Glomerular visceral epithelial cell (primary cell): ENCODE measurements at regions not wholly inside any gene's neighbourhood (a gene's known extent, or its start where the extent isn't known, plus 50 kb on each side); places are given as distances from the start of the nearest gene placed in this dataset.
"Not testable (repeated sequence)": the region's sequence is repeated elsewhere in the genome, so short reads cannot be mapped to it uniquely, and the experiment has no call there.

Experiments
- DNase-seq: peaks from one replicate; pipeline ENCODE4 v3.0.0-alpha.2; 2016; ENCODE audit errors: extremely low spot score

DNA sequence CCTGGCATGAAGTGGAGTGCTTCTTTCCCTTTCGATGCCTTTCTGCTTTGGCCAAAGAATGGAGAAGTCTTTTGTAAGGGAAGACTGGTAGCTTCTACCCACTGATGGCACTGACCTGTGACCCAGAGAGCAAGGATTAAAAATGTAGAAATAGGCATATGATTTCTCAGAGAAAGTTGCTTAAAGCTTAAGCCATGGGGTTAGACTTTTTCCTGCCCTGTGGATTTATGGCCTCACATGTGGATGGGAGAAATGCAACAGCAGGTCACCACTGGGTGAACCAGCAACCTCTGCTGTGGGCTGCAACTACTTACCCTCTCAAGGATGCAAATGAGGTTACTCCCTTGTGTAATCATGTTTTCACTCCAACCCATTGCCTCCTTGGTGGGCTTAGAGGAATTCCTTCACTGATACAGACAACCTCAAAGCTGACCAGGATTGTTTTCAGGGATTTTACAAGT is 86.7 kb upstream of the CDC42EP3 start:
- DNase-seq: not testable (repeated sequence)

DNA sequence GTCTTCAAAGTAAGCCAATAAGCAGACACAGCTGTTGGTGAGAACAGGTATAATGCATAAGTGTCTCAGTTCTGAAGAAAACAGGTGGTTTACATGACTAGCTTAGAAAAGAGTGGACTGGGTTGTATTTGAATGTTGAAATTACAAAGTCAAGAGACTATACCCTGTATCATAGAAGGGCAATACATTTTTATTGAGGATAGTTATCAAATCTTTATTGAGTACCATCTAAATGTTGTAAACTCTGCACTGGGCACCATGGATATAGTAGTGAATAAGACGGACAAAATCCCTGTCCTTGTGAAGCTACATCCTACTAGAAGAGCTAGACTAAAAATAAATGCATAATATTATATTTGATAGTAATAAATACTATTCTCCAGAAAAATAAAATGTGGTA is 88.5 kb upstream of the CDC42EP3 start:
- DNase-seq: not testable (repeated sequence)

DNA sequence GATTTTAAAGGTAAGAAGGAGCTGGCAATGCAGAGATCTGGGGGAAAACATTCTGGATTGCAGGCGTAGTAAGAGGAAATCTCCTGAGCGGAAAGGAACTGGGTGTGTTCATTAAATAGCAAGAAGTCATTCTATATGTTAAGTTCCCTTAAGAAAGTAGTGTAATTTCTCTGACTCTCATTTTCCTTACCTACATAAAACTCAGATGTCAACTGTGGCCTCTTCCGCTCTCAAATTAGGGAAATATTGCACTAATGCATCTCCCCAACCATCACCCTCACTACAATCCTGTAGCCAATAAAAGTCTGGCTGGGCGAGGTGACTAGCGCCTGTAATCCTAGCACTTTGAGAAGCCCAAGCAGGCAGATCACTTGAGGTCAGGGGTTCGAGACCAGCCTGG is 89.0 kb upstream of the CDC42EP3 start:
- no peak for DNase-seq

DNA sequence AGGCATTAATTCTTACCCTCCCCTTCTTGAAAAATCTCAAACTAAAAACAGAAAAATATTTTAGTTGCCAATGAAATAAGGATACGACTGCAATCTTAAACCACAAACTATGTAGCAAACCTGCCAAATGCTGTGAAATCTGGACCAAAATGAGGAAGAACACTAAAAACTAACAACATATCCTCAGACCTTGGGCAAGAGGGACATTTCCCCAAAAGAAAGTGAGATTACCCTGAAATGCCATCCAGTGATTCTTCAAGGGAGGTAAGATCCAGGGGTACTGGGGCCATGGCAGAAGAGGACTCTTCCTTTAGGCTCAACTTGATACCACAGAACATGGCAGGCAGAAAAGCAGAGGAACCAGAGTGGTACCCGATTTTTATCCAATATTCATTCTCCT is 90.8 kb upstream of the CDC42EP3 start:
- DNase-seq: not testable (repeated sequence)

DNA sequence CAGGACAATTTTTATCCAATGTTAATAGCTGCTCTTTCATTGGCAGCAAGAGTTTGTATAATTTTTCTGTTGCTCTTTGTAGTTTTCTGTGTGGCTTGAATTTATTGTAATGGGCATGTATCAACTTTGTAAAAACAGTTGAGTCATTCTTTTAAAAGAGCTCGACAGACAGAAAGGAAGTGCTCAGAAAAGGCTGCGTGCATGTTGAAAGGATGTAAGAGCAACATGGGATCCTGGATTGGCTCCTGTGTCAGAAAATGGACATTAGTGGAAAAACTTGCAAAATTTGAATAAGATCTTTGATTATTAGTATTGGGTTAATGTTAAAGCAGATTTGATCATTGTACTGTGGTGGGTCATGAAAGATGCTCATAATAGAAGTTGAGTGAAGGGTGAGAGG is 93.3 kb upstream of the CDC42EP3 start:
- DNase-seq: no peak

DNA sequence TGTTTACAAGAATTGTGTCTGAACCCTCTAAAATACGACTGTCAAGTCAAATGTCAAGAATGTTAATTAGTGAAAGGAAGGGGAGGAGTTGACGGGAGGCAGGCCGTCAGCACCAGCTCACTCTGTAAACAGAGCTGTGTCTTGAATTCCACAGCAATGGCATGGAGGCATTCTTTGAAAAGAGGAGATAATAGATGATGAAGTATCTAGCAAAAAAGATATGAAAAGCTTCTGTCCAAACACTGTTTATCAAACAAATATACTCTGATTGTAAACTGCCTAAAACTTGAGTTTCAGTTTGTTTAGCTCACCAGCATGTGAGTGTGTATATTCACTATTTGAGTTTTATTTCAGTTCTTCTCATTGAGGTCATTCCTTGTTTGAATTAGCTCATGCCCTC is 94.7 kb upstream of the CDC42EP3 start:
- DNase-seq: no peak

DNA sequence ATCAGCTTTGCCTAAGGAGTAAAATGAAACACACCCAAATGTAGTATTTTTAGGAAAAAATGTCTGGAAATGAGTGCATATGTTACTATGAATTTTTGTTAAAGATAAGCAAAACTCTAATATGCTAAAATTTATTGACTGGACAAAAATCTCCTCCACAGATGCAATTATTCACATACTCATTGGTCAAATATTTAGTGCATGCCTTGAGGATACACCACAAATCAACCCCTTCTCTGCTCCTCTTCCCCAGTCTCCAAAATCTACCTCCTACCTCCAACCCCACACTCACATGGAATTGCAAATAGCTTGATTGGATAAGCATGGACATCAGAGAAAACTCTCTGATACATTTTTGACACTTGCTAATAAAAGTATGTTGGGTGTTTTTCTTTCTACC is 95.6 kb upstream of the CDC42EP3 start:
- no peak for DNase-seq

DNA sequence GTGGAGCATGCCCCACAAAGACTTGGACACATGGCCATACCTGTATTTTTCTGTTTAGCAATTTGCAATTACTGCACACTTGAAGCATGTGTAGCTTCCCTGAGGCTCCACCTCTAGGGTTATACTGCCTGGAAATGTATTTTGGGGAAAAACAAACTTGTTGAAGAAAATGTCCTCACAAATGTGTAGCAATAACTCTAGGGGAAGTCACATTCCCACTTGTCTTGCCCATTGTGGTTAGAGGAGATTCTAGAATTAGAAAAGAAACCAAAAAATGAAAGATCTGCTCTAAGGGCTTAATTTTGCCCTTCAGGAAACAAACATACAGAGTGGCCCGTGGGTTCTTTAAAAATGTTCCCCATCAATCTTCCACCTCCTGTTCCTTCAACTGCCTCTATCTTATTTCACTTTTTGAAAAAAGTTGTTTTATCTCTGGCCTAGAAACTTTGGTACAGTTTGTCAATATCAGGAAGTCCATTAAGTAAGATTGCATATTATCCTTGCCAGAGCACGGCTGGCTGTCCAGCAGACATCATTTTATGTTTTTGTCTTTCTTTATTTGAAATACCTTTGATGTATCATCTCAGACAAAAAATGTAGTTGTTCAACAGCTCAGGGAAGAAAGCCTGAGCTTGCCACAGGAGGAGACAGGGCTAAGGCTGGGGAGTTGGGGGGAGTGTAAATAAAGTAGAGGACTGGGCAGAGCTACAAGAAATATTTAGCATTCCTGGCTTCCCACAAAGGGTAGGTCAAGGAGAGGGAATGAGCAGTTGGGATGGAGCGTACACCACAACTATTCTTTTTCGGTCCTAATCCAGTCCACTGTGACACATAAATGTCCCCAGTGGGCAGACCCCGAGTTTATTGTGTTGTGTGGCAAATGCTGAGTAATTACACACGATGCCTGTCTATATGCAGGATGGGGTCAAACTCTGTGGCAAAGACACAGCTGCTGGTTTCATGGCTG is 96.8 kb upstream of the CDC42EP3 start:
- peak; percentile 90 for DNase-seq

DNA sequence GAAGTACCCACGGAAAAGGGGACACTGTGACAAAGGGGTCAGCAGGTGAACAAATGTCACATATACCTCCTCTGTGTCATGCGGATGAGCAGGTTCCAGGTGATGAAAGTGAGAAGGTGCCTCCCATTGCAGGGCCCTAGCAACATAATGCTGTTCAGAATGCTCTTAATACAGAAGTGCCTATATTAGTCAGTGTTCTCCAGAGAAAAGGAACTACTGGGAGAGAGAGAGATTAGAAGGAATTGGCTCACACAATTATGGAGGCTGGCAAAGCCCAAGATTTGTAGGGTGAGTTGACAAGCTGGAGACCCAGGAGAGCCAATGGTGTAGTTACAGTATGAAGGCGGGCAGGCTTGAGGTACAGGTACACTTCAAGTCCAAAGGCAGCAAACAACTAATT is 98.1 kb upstream of the CDC42EP3 start:
- DNase-seq: no peak

DNA sequence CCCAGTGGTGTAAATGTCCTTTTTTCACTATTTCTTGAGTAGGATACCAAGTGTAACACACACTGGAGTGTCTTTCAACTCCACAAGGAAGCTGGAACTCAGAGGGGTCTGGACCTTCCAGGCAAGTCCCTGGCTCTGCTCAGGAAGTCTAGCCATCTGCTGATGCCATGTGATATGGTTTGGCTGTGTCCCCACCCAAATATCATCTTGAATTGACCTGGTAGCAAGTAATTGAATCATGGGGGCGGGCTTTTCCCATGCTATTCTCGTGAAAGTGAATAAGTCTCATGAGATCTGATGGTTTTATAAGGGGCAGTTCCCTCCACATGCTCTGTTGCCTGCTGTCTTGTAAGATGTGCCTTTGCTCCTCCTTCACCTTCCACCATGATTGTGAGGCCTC is 99.4 kb upstream of the CDC42EP3 start:
- no peak for DNase-seq

DNA sequence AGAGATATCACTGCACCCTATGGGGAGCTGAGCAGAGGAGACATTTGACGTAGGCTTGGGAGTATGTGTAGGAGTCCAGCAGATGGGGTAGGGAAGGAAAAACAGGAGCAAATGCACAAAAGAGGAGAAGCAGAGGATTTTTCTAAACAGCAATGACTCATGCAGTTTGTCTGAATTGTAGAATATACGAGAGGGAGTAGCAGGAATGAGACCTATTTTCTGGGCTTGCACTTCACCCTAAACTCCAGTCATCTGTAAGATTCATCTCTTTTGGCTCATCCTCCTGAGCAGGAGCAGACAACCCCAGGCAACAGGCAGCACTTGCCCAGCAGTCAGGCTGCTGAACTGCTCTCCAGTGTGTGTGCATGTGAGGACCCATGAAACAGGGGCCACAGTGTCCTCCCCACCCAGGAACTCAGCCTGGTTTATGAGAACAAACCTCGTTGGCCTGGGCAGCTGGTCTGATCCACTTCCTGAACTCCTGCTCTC is 100.2 kb upstream of the CDC42EP3 start:
- DNase-seq: no peak

DNA sequence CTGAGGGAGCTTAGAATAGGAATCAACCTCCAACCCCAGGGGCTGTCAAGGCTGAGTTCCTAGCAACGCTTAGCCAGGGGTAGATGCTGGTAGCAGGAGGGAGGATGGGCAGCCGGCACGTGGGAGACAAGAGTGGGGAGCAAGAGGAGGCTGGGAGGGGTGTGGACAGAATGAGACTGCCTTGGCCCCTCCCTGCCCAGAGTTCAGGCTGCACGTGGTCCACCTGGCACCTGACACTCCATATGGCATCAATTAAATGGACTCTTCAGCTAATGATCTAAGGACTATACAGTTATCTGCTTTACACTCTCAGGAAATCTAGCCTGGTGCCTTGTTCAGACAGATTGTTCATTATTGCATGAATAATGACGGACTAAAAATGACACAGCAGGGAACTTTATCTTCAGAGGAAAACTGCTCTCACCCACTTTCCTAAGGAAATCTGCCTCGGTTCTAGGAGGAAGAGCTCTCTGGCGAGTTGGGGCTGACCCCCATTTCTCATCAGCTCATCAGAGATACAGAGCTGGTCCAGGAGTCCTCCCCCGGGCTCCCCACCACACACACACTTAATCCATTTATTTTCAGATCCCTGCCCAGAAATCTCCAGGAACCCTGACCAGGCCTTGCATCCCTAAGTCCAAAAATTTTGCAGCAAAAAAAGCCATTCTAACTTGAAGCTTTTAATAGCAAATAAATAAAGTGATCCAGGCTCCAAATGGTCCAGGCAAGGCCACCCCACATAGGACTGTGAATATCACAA is 102.1 kb upstream of the CDC42EP3 start:
- DNase-seq: no peak

DNA sequence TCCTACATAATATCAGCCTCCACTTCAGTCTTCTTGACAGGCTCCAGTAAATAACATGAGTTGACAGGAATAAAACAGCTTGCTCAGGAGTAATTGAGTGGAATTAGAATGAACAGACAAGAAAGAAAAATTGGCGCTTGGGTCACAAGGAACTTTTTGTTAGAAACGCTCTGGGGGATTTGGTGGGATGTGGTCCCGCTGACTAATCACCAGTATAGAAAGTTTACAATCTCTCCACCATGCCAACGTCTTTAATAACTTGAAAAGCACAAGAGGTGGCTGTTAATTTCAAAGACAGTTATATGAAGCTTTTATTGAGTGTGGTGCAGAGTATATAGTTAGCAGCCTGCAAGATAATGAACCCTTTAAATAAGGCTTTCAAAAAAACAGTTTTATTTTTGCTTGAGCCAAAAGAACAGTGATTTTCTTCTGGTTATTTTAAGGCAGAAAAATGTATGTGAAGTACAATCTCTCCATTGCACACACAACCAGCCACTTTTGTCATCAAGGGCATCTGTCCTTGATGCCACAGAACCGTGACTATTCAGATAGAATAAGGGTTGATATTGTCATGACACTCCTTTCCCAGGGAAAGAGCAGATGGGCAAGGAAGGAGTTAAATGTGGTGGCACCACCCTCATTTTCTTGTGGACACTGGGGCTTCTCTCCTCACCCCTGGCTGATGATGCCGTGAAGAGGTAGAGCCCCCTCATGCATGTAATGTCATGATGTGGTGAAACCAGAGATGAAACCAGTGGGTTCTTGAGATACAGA is 102.9 kb upstream of the CDC42EP3 start:
- DNase-seq: not testable (repeated sequence)

DNA sequence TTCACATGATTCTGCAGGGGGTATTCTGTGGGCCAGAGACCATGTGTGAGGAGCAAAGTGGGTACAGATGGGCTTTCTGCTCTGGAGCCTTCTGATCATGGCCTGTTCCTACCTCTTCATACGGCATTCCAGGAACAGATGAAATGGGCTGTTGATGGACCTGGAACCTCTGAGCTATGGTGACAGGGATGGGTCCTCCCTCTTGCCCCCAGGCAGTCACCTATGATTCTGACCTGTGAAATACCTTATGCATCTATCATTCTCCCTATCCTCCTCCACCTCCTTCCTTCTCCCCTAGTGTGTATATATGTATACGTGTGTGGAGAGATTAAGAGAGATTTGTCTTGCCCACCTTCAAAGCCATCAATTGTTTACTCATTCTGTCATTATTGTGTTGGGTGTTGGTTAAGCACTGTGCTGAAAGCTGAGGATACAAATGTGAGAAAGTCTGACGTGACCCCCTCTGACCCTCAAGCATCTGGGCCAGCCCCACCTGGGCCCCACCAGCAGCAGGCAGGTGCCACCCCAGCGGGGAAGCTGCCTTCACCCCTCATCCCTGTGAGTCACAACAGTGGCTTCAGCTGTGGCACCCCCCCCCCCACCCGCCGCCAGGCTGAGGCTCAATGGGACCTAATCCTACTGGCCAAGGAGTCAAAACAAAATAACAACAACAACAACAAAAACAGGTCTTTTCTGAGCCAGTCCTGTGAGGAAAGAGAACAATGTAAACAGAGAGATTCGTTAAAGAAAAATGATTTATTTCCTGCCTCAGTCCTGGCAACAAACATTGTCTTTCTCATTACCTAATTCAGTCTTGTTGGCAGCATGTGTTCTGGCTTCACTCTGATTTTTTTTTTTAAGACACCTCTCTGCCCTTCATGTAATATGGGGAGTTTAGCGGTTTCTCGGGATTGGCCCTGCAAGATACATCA is 103.8 kb upstream of the CDC42EP3 start:
- no peak for DNase-seq

DNA sequence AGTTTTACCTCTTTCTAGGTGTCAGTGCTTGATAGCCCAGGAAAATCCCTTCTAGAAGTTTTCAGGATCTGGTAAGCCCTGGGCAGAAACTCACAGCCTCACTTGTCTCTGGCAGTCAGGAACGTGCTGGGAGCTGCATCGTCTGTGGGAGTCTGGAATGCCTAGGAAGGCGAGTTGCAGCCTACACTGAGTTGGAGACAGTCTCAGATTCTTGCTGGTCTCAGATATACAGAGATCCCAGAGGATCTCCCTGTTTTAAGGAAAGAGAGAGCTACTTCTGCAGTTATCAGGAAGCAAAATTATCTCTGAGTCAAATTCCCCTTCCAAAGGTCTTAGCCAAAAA is 104.4 kb upstream of the CDC42EP3 start:
- DNase-seq: peak; percentile 63

DNA sequence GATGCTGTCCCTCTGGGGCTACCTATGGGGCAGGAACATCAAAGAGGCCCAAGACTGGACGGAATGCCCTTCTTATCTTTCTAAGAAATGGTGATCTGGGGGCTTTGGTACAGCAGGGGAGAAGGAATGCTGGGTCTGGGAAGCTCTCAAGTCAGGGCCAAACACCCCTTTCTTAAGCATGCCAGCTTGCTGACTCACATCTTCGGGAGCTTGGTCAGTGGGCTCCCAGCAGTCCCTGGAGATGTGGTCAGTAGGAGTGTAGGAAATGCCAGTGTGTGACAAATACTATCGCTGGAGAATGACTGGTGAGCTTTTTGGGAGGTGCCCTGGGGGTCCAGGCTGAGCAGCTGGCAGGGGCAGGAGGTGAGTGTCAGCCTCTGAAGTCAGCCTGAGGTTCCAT is 105.0 kb upstream of the CDC42EP3 start:
- DNase-seq: peak; percentile 94

DNA sequence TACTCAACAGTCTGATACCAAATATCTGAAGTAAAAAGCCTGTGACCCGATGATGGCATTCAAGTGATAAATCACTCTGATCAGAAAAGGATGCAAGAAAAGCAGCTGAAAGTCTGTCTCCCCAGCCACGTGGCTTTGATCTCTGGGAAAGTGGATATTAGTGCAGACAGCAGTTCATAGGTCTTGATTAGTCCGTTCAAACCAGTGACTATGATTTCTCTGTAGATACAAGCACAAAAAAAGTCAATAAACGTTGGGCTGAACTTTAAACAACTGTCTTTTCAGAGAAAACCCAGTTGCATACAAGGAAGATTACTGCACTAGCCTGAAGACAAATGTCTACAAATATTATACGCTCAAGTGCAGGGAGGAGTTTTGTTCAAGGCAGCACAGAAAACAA is 107.7 kb upstream of the CDC42EP3 start:
- DNase-seq: no peak

DNA sequence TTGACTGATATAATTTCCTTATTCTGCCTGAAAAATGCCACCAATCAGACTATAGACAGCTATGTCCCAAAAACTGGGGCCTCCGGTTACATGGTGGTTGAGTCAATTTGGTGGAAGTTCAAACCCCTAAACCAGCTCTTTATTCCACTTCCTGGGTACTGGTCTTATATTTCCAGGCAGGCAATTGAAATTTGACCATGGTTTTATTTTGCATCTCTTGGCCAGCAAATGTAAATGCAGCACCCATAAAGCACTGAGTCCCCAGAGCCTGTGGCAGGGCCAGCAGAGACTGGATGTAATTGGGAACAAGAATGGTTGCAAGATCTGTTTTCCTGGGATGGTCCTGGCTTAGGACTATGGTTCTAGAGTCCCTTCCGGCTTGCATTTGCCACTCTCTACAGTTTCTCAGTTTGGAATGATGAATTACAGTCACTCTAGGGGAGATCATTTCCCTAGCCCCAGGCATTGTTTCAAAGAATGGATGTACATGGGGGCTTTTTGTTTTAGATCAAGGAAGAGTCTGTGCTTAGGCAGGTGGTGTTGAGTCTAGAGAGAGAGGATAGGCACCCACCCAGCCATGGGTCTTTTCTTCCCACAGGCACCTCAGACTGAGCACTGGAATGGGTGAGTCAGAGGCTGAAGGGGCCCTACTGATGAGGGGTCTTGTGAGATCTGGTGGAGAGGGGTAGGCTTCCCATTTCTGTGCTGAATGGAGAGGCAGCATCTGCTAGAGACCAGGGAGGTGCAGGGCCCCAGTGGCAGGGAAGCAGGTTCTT is 108.4 kb upstream of the CDC42EP3 start:
- no peak for DNase-seq

DNA sequence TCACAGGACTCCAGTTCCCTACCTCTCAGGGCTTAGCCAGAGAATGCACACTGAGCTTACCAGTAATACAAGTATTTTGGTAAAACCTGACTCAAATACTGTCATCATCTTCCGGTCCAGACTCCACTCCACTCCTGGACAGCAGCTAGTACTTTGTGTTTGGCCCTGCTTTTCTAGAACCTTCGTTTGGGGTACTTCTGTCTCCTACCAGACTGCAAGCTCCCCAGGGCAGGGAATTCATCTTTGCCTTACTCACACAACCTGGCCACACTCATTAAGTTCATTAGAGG is 108.9 kb upstream of the CDC42EP3 start:
- no peak for DNase-seq

DNA sequence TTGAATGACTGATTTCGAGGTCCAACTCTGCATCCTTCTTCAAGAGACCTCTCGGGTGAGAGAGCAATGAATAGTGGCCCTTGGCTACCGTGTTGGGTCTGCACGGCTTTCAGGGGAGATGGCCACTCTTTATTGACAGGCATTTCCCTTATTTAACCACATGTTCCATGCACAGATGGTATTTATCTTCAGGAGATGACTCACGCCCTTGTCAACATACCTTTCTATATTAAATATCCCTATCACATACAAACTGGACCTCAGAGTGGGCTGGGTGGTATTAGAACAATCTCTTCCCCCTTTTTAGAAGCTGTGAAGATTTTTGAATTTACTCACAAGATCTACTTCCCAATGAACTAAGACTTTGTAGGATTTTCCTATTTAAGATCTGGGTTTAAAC is 109.6 kb upstream of the CDC42EP3 start:
- DNase-seq: peak; percentile 68
